ENCODE measurements at regions not wholly inside any gene's neighbourhood (a gene's known extent, or its start where the extent isn't known, plus 50 kb on each side); places are given as distances from the start of the nearest gene placed in this dataset.

DNA sequence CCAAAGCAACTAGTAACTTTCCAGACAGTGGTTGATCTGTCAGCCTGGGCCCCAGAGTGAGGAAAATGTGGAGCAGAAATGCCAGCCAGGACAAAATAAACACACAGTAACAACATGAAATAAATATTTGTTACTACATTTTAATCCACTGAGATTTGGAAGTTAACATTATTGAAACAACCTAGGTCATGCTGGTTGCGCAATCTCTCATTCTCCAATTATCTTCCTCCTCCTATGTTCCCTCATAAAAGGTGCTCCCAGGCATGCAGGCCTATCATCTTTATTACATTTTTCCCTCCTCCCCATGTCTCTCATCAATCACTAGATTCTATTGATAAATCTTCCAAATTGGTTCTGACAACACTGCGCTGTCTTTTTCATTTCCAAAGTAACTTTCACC lies 363.1 kb downstream of the HINT1 start:
- no peaks in the 10 kb centered on the region for H3K27me3 ChIP-seq (ENCODE audit: control insufficient read depth, insufficient read depth, low read length)
- H3K4me3 ChIP-seq (ENCODE audit: low read length), result no peak overlapping the region
- WGBS (ENCODE audit: insufficient coverage), result 100% methylated on average over 2 of the region's 2 CpGs
- ATAC-seq (no peak), DNase-seq (no peak)
- H3K9me3 ChIP-seq (ENCODE audit: control insufficient read depth, insufficient read depth, low read length), result no peaks in the 10 kb centered on the region
- H3K27ac ChIP-seq (ENCODE audit: low read length), result no peak overlapping the region
- no peak overlapping the region for H3K27ac Mint-ChIP-seq
- no peak for TF ChIP-seq CTCF (IDR thresholded peaks at IDR 0.05)
- intact Hi-C loops (cut with micrococcal nuclease), result no loop called here
- H3K9me3 Mint-ChIP-seq, result peaks cover 11 to 14% of the 10 kb centered on the region in 2 donors
- H3K36me3 ChIP-seq (ENCODE audit: control insufficient read depth, insufficient read depth, low read length), result no peaks in the 10 kb centered on the region
- no peaks in the 10 kb centered on the region for H3K4me1 Mint-ChIP-seq
- H3K27me3 Mint-ChIP-seq (ENCODE audit: low read depth in 2 of 2), result peaks cover 0 to 3% of the 10 kb centered on the region in 2 donors
- no peaks in the 10 kb centered on the region for H3K4me1 ChIP-seq (ENCODE audit: control insufficient read depth, insufficient read depth, low read length)
- no peak overlapping the region for H3K4me3 Mint-ChIP-seq
- H3K36me3 Mint-ChIP-seq, result no peaks in the 10 kb centered on the region

GRCh38 chr5:130799015-130799414 lies 366.0 kb downstream of the HINT1 start:
- peaks cover 11 to 14% of the 10 kb centered on the region in 2 donors for H3K9me3 Mint-ChIP-seq
- TF ChIP-seq CTCF (IDR thresholded peaks at IDR 0.05), result no peak
- H3K4me3 Mint-ChIP-seq, result no peak overlapping the region
- intact Hi-C loops (cut with micrococcal nuclease), result no loop called here
- H3K4me3 ChIP-seq (ENCODE audit: low read length), result no peak overlapping the region
- no peaks in the 10 kb centered on the region for H3K36me3 ChIP-seq (ENCODE audit: control insufficient read depth, insufficient read depth, low read length)
- ATAC-seq (no peak), DNase-seq (no peak)
- H3K27ac ChIP-seq (ENCODE audit: low read length), result no peak overlapping the region
- H3K4me1 ChIP-seq (ENCODE audit: control insufficient read depth, insufficient read depth, low read length), result no peaks in the 10 kb centered on the region
- H3K27ac Mint-ChIP-seq, result no peak overlapping the region
- no peaks in the 10 kb centered on the region for H3K27me3 ChIP-seq (ENCODE audit: control insufficient read depth, insufficient read depth, low read length)
- no peaks in the 10 kb centered on the region for H3K36me3 Mint-ChIP-seq
- H3K9me3 ChIP-seq (ENCODE audit: control insufficient read depth, insufficient read depth, low read length), result no peaks in the 10 kb centered on the region
- H3K4me1 Mint-ChIP-seq, result no peaks in the 10 kb centered on the region
- H3K27me3 Mint-ChIP-seq (ENCODE audit: low read depth in 2 of 2), result peaks cover 0 to 3% of the 10 kb centered on the region in 2 donors

- no peaks in the 10 kb centered on the region for H3K9me3 ChIP-seq (ENCODE audit: control insufficient read depth, insufficient read depth, low read length)
- H3K36me3 ChIP-seq (ENCODE audit: control insufficient read depth, insufficient read depth, low read length), result no peaks in the 10 kb centered on the region
- H3K4me3 ChIP-seq (ENCODE audit: low read length), result no peak overlapping the region
- ATAC-seq, result no peak
- 80% methylated on average over 2 of the region's 3 CpGs for WGBS (ENCODE audit: insufficient coverage)
- peaks cover 11 to 14% of the 10 kb centered on the region in 2 donors for H3K9me3 Mint-ChIP-seq
- intact Hi-C loops (cut with micrococcal nuclease), result no loop called here
- H3K4me1 Mint-ChIP-seq, result no peaks in the 10 kb centered on the region
- no peaks in the 10 kb centered on the region for H3K27me3 ChIP-seq (ENCODE audit: control insufficient read depth, insufficient read depth, low read length)
- no peak overlapping the region for H3K4me3 Mint-ChIP-seq
- no peaks in the 10 kb centered on the region for H3K4me1 ChIP-seq (ENCODE audit: control insufficient read depth, insufficient read depth, low read length)
- no peak overlapping the region for H3K27ac ChIP-seq (ENCODE audit: low read length)
- H3K27me3 Mint-ChIP-seq (ENCODE audit: low read depth in 2 of 2), result peaks cover 0 to 3% of the 10 kb centered on the region in 2 donors
- TF ChIP-seq CTCF (IDR thresholded peaks at IDR 0.05), result no peak
- no peaks in the 10 kb centered on the region for H3K36me3 Mint-ChIP-seq
- no peak overlapping the region for H3K27ac Mint-ChIP-seq
- no peak for DNase-seq
These were observed 367.8 kb downstream of the HINT1 start for GRCh38 chr5:130797303-130797702.

- Histone ChIP-seq H3K4me3 (ENCODE audit: low read length) (no peak overlapping the region), H3K27ac (ENCODE audit: low read length) (no peak overlapping the region), H3K27me3 (ENCODE audit: control insufficient read depth, insufficient read depth, low read length) (no peaks in the 10 kb centered on the region), H3K36me3 (ENCODE audit: control insufficient read depth, insufficient read depth, low read length) (no peaks in the 10 kb centered on the region), H3K9me3 (ENCODE audit: control insufficient read depth, insufficient read depth, low read length) (no peaks in the 10 kb centered on the region), H3K4me1 (ENCODE audit: control insufficient read depth, insufficient read depth, low read length) (no peaks in the 10 kb centered on the region)
- intact Hi-C loops (cut with micrococcal nuclease), result no loop called here
- WGBS (ENCODE audit: insufficient coverage), result 78% methylated on average over 1 of the region's 2 CpGs
- Mint-ChIP-seq H3K9me3 (peaks cover 11 to 14% of the 10 kb centered on the region in 2 donors), H3K4me3 (no peak overlapping the region), H3K4me1 (no peaks in the 10 kb centered on the region), H3K27me3 (ENCODE audit: low read depth in 2 of 2) (no peaks in the 10 kb centered on the region), H3K36me3 (no peaks in the 10 kb centered on the region), H3K27ac (no peak overlapping the region)
- no peak for TF ChIP-seq CTCF (IDR thresholded peaks at IDR 0.05)
- ATAC-seq (no peak), DNase-seq (no peak)
These were observed 368.2 kb downstream of the HINT1 start for GRCh38 chr5:130796902-130797301.

All from natural killer cell (primary cell).